ENCODE measurements at regions not wholly inside any gene's neighbourhood (a gene's known extent, or its start where the extent isn't known, plus 50 kb on each side); places are given as distances from the start of the nearest gene placed in this dataset.

GRCh38 chr6:11854408-11855165 lies 76.0 kb upstream of the ADTRP start:
- Histone ChIP-seq H3K27me3 (replicated peaks; ENCODE audit: insufficient read depth, low read depth, low read length, poor library complexity) (no peaks in the 10 kb centered on the region), H3K27ac (ENCODE audit: low read depth, low read length, poor library complexity, severe bottlenecking) (no peak overlapping the region), H3K9me3 (ENCODE audit: low read depth, low read length, poor library complexity, severe bottlenecking) (peaks cover 3% of the 10 kb centered on the region), H3K4me3 (ENCODE audit: low read depth, low read length, poor library complexity, severe bottlenecking) (no peak overlapping the region), H3K4me1 (ENCODE audit: insufficient read depth, low read length, poor library complexity, severe bottlenecking) (no peaks in the 10 kb centered on the region), H3K36me3 (ENCODE audit: insufficient read depth, low read length, poor library complexity, severe bottlenecking) (no peaks in the 10 kb centered on the region)
- BruUV-seq (replicated peaks) = no TSS peak
- intact Hi-C loops (cut with micrococcal nuclease; ENCODE audit: unreplicated experiment) = no loop called here
- DNase-seq (ENCODE audit: low spot score) = no peak
- POLR2A ChIA-PET (ENCODE audit: low non-redundant PET) = no interaction called here
- CTCF ChIA-PET = no interaction called here
- no peak for TF ChIP-seq EZH2 (IDR thresholded peaks at IDR 0.05; ENCODE audit: borderline replicate concordance, low read depth, low read length, poor library complexity, severe bottlenecking)
- TF ChIP-seq CTCF (conservative IDR thresholded peaks at IDR 0.05; ENCODE audit: low read depth, low read length) = no peak

GRCh38 chr6:11853678-11854407 lies 75.2 kb upstream of the ADTRP start:
- Histone ChIP-seq H3K27ac (ENCODE audit: low read depth, low read length, poor library complexity, severe bottlenecking) (no peak overlapping the region), H3K27me3 (replicated peaks; ENCODE audit: insufficient read depth, low read depth, low read length, poor library complexity) (no peaks in the 10 kb centered on the region), H3K4me1 (ENCODE audit: insufficient read depth, low read length, poor library complexity, severe bottlenecking) (no peaks in the 10 kb centered on the region), H3K9me3 (ENCODE audit: low read depth, low read length, poor library complexity, severe bottlenecking) (peaks cover 3% of the 10 kb centered on the region), H3K36me3 (ENCODE audit: insufficient read depth, low read length, poor library complexity, severe bottlenecking) (no peaks in the 10 kb centered on the region), H3K4me3 (ENCODE audit: low read depth, low read length, poor library complexity, severe bottlenecking) (no peak overlapping the region)
- CTCF ChIA-PET = no interaction called here
- POLR2A ChIA-PET (ENCODE audit: low non-redundant PET) = no interaction called here
- TF ChIP-seq EZH2 (IDR thresholded peaks at IDR 0.05; ENCODE audit: borderline replicate concordance, low read depth, low read length, poor library complexity, severe bottlenecking) (no peak), CTCF (conservative IDR thresholded peaks at IDR 0.05; ENCODE audit: low read depth, low read length) (no peak)
- no TSS peak for BruUV-seq (replicated peaks)
- intact Hi-C loops (cut with micrococcal nuclease; ENCODE audit: unreplicated experiment) = no loop called here
- no peak for DNase-seq (ENCODE audit: low spot score)

- H3K36me3 ChIP-seq (ENCODE audit: insufficient read depth, low read length, poor library complexity, severe bottlenecking) = no peaks in the 10 kb centered on the region
- ChIA-PET POLR2A (ENCODE audit: low non-redundant PET) (no interaction called here), CTCF (no interaction called here)
- no peaks in the 10 kb centered on the region for H3K4me1 ChIP-seq (ENCODE audit: insufficient read depth, low read length, poor library complexity, severe bottlenecking)
- no peak for DNase-seq (ENCODE audit: low spot score)
- H3K27me3 ChIP-seq (replicated peaks; ENCODE audit: insufficient read depth, low read depth, low read length, poor library complexity) = no peaks in the 10 kb centered on the region
- no peak overlapping the region for H3K27ac ChIP-seq (ENCODE audit: low read depth, low read length, poor library complexity, severe bottlenecking)
- intact Hi-C loops (cut with micrococcal nuclease; ENCODE audit: unreplicated experiment) = no loop called here
- H3K4me3 ChIP-seq (ENCODE audit: low read depth, low read length, poor library complexity, severe bottlenecking) = no peak overlapping the region
- no TSS peak for BruUV-seq (replicated peaks)
- TF ChIP-seq EZH2 (IDR thresholded peaks at IDR 0.05; ENCODE audit: borderline replicate concordance, low read depth, low read length, poor library complexity, severe bottlenecking) (no peak), CTCF (conservative IDR thresholded peaks at IDR 0.05; ENCODE audit: low read depth, low read length) (no peak)
- H3K9me3 ChIP-seq (ENCODE audit: low read depth, low read length, poor library complexity, severe bottlenecking) = no peaks in the 10 kb centered on the region
Measured at GRCh38 chr6:11852061-11852651, 73.6 kb upstream of the ADTRP start.
